Epithelial cell of proximal tubule (primary cell): ENCODE measurements at regions not wholly inside any gene's neighbourhood (a gene's known extent, or its start where the extent isn't known, plus 50 kb on each side); places are given as distances from the start of the nearest gene placed in this dataset.

Experiments used
- DNase-seq: peaks from one replicate; pipeline ENCODE4 v3.0.0-alpha.2; 2011; ENCODE audit warnings: low read depth
- H3K4me3 ChIP-seq: 2 replicates; pipeline ENCODE4 v1.5.1; 2011; ENCODE audit warnings: low read depth, mild to moderate bottlenecking, low read length
- CTCF ChIP-seq: conservative IDR thresholded peaks from 2 replicates; pipeline ENCODE4 v1.5.1; 2012; ENCODE audit warnings: low read depth, mild to moderate bottlenecking, low read length

- no peak for DNase-seq
- no peak overlapping the region for H3K4me3 ChIP-seq
- TF ChIP-seq CTCF: no peak
These were observed 219.6 kb upstream of the LRRN1 start for GRCh38 chr3:3579658-3580057.

DNA sequence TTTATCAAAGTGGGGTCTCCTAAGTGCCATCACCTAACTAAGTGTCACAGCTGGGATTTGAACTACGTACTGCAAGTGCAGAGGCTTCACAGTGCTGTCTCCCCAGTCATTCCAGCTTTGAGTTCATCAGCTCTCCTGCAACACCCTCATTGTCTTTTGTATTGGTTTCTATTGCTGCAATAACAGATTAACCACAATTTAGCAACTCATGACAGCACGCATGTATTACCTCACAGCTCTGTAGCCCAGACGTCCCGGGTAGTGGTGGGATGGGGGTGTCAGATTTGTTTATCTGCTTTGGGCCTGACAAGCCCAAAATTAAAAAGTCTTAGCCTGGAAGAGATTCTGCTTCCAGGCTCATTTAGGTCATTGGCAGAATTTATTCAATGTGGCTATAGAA is 220.5 kb upstream of the LRRN1 start:
- no peak for DNase-seq
- no peak overlapping the region for H3K4me3 ChIP-seq
- TF ChIP-seq CTCF: no peak

- no peak for DNase-seq
- H3K4me3 ChIP-seq: no peak overlapping the region
- TF ChIP-seq CTCF: no peak
These were observed 221.4 kb upstream of the LRRN1 start for GRCh38 chr3:3577823-3578222.

DNA sequence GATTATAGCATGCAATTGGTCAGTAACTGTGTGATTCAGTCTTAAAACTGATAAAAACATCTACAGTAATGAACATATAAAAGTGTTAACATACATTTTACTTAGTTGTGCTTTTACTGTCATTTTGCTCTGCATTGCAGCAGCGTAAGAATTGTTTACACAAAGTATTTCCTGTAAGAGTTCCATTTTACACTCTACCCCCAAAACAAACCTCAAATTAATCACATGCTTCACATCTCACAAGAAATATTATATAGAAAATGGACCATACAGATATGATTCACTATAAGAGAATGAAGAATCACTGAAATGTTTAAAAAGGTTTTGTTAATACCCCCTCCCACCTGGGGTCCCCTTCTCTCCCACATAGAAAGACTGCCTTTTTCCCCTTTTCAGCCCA is 225.9 kb upstream of the LRRN1 start:
- no peak overlapping the region for H3K4me3 ChIP-seq
- TF ChIP-seq CTCF: no peak
- no peak for DNase-seq

DNA sequence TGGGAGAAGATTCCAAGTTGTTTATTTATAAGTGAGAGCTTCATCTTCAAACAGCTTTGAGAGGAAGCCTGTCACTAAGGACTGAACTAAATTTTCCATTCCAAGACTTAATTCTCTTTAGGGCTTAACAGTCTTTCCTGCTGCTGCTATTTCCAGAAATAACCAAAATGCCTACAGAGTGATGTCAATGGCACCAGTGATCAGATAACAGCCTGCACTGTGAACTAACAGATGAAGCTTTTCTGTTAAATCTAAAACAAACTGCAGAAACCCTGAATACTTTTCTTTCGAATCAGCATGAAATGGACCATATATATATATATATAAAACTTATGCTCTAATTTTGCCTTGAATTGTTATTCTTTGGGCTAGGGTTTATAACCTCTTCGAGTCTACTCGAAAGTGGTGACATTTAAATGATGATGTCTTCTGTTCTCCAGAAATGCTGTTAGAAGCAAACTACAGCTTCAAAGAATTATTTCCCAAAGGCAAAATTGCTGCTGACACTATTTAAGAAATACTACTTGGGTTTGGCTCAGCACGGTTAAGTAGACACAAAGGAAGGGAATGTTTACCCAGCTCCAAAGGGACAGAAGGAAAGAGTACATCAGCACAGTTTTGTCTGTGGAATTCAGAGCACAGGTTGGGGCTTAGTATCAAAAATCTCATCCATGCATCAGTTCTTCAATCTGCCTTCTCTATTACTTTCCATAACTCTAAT is 238.5 kb upstream of the LRRN1 start:
- no peak for DNase-seq
- TF ChIP-seq CTCF: no peak
- H3K4me3 ChIP-seq: no peak overlapping the region

DNA sequence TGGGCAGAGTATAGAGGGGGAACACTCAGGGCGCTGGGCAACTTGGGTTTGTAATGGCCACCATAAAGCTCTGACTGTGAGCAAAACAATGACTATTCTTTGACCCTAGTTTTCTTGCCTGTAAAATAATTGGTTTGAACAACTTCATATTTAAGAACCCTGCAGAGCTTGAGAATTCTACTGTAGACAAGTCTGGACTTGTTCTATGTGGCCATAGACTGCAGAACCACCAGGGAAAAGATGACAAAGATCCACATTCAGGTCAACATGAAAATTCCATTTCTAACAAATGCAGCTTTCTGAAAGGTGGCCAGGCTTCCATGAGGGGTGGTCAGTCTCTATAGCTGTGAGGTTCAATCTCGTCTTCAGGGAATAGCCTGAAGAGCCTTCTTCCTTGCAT is 239.4 kb upstream of the LRRN1 start:
- no peak for TF ChIP-seq CTCF
- DNase-seq: no peak
- no peak overlapping the region for H3K4me3 ChIP-seq

GRCh38 chr3:3556078-3556477 is 243.2 kb upstream of the LRRN1 start:
- TF ChIP-seq CTCF: no peak
- H3K4me3 ChIP-seq: no peak overlapping the region
- no peak for DNase-seq
